Astrocyte (in vitro differentiated cells and primary cell): ENCODE measurements at regions not wholly inside any gene's neighbourhood (a gene's known extent, or its start where the extent isn't known, plus 50 kb on each side); places are given as distances from the start of the nearest gene placed in this dataset.

Source experiments
- CTCF ChIP-seq: IDR thresholded peaks from 2 replicates; pipeline ENCODE4 v1.5.1; 2011; ENCODE audit warnings: low read depth, mild to moderate bottlenecking, inconsistent platforms, low read length, moderate library complexity; ENCODE audit not compliant: insufficient read depth
- EZH2 ChIP-seq: IDR thresholded peaks from 2 replicates; pipeline ENCODE4 v1.6.1; 2012; ENCODE audit warnings: mild to moderate bottlenecking, low read length, inconsistent platforms; ENCODE audit not compliant: insufficient read depth

GRCh38 chr3:105197863-105198262 is 168.8 kb upstream of the ALCAM start:
- no peak for TF ChIP-seq CTCF
- TF ChIP-seq EZH2 = no peak
